Heart right ventricle (tissue), 16 donors: ENCODE measurements at regions not wholly inside any gene's neighbourhood (a gene's known extent, or its start where the extent isn't known, plus 50 kb on each side); places are given as distances from the start of the nearest gene placed in this dataset.

ENCODE experiments used
- ATAC-seq, 8 donors: fragments of 200-7000 bp; cut with Tn5 transposase; one replicate each; pipeline ENCODE4 v1.9.1; 2020; ENCODE audit warnings: mild to moderate bottlenecking in 8 of 8, moderate library complexity in 8 of 8, moderate number of reproducible peaks in 1 of 8
- DNase-seq, 2 donors: peaks; one replicate each; pipeline ENCODE4 v3.0.0-alpha.2; 2020
- H3K27ac ChIP-seq, 10 donors: fragments of 200-600 bp; sonication (generic) in 2 of 10; one replicate each; pipeline versions ENCODE4 v1.5.0 to v1.8.0; 2020 to 2022; ENCODE audit warnings: mild to moderate bottlenecking in 3 of 10
- H3K27me3 ChIP-seq, 7 donors: fragments of 200-600 bp; one replicate each; pipeline ENCODE4 v1.8.0; 2021 to 2022; ENCODE audit warnings: mild to moderate bottlenecking in 2 of 7
- H3K36me3 ChIP-seq, 9 donors: fragments of 200-600 bp; sonication (generic) in 1 of 9; one replicate each; pipeline versions ENCODE4 v1.5.0 to v1.8.0; 2020 to 2022; ENCODE audit warnings: mild to moderate bottlenecking in 2 of 9
- H3K4me1 ChIP-seq, 9 donors: fragments of 200-600 bp; sonication (generic) in 1 of 9; one replicate each; pipeline versions ENCODE4 v1.5.0 to v1.8.0; 2020 to 2022; ENCODE audit warnings: mild to moderate bottlenecking in 4 of 9
- H3K4me3 ChIP-seq, 10 donors: fragments of 200-600 bp; sonication (generic) in 2 of 10; one replicate each; pipeline versions ENCODE4 v1.5.0 to v1.8.0; 2020 to 2022; ENCODE audit warnings: mild to moderate bottlenecking in 7 of 10, moderate library complexity in 2 of 10
- H3K9me3 ChIP-seq, 11 donors: fragments of 200-600 bp in 10 of 11; sonication (generic) in 2 of 11; one replicate each; pipeline versions ENCODE4 v1.5.0 to v1.8.0; 2013 to 2022; ENCODE audit warnings: mild to moderate bottlenecking in 2 of 11, control low read depth in 1 of 11, moderate library complexity in 1 of 11
- WGBS, 2 donors: extraction: QIAGEN DNeasy Blood & Tissue Kit; methylation state at CpG; one replicate each; pipeline ENCODE4 v1.1.7; 2013; ENCODE audit warnings: inconsistent platforms in 1 of 2; 5-methylcytosine and 5-hydroxymethylcytosine counted together
- intact Hi-C, 10 donors: fragments of 100-400 bp; cut with DNase I; formaldehyde crosslinking; loops; one replicate each; pipeline versions ENCODE4 v1.11.1 to v1.14.2; 2022
- TF ChIP-seq, protein P1 (sequence below), 9 donors: fragments of 200-600 bp; sonication (generic) in 2 of 9; IDR thresholded peaks; one replicate each; pipeline versions ENCODE4 v1.5.0 to v1.8.0; 2021 to 2022; ENCODE audit warnings: antibody characterized with exemption in 9 of 9, mild to moderate bottlenecking in 5 of 9, moderate library complexity in 1 of 9
- donor health status: Arrhythmogenic right ventricular cardiomyopathy.
- donor health status: ischemic (EF 13 %, LVEDD 7.1; RV severe dilation, severe dysfunction).
- donor health status: healthy with polysubstance abuse.
- donor health status: DM: no; HTN: yes; CAD: no.
- donor health status: DM: no; HTN: no; CAD: no.
- donor health status: ischemic (EF 25% LVEDD 6.9; RV normal size, moderate dysfunction).
- donor health status: ischemic (EF 25% LVEDD 5.7; RV mildly dilated, moderate dysfunction).
- donor health status: healthy.
- donor health status: DM: yes; HTN: yes; CAD: no.
- donor health status: Ischemic cardiomyopathy.
- donor health status: ischemic (EF 35%, LVEDD 5.7; RV mildly dilated, moderate dysfunction).
- donor health status: nonischemic (EF 11% LVEDD 7.7; RV severe dilation, severe dysfunction).
- donor health status: DM: yes; HTN: yes; CAD: no.
- donor health status: PGD.
- donor health status: ischemic (EF 29% LVEDD 5.4; RV normal size, mild dysfunction).
- donor health status: nonischemic (EF 23%, LVEDD 6.1; RV moderate dilation, normal function).

DNA sequence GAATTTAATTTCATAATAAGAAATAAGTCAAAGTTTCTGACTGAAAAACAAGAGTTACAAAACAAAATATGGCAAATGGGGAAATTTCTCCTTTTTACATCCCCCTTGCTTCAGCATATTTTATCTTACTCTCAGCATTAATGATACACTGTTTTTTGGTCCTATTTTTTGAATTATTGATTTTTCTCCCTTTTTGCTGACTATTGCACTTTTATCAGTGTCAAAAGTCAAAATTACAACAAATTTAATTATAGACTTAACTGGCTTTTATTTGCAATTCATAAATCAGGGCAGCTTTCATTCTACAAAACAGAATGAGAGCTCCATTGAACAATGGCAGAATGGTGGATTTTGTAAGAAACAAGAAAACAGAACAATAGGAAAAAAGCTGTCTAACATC, 901.9 kb downstream of the FAT4 start:
- TF ChIP-seq, protein P1, sequence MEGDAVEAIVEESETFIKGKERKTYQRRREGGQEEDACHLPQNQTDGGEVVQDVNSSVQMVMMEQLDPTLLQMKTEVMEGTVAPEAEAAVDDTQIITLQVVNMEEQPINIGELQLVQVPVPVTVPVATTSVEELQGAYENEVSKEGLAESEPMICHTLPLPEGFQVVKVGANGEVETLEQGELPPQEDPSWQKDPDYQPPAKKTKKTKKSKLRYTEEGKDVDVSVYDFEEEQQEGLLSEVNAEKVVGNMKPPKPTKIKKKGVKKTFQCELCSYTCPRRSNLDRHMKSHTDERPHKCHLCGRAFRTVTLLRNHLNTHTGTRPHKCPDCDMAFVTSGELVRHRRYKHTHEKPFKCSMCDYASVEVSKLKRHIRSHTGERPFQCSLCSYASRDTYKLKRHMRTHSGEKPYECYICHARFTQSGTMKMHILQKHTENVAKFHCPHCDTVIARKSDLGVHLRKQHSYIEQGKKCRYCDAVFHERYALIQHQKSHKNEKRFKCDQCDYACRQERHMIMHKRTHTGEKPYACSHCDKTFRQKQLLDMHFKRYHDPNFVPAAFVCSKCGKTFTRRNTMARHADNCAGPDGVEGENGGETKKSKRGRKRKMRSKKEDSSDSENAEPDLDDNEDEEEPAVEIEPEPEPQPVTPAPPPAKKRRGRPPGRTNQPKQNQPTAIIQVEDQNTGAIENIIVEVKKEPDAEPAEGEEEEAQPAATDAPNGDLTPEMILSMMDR (IDR thresholded peaks at IDR 0.05) = no peak
- H3K36me3 ChIP-seq = no peaks in the 10 kb centered on the region

DNA sequence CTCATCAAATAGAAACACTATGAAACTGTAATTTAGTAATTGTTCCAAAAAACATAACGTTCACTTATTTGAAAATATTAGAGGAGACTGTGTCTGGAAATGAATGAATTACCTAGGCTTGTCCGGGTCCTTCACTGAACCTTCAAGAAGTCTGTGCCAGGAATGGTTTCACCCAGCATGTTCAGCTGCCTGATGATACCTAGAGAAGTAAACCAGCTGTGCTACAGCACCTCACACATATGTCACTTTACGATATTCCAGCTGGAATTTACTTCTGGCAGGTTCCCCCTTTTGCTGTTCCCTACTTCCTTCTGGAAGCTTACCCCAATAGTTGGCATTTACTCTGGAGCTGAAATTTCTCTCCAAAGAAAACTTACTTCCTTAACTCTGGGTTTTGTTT, 906.5 kb downstream of the FAT4 start:
- peaks cover 0 to 9% (median 0%) of the 10 kb centered on the region in 9 donors for H3K4me1 ChIP-seq
- H3K27me3 ChIP-seq = no peaks in the 10 kb centered on the region
- WGBS, 2 donors = 71 to 75% methylated on average over 3 of the region's 3 CpGs
- H3K27ac ChIP-seq = peak overlapping the region in 4 of 10 donors; percentile 13 to 40 (median 30)
- H3K9me3 ChIP-seq = peaks cover 0 to 3% (median 0%) of the 10 kb centered on the region in 11 donors
- TF ChIP-seq, protein P1 (IDR thresholded peaks at IDR 0.05) = no peak
- DNase-seq (no peak), ATAC-seq (peak in 3 of 8 donors; percentile 53 to 67 (median 55))
- H3K36me3 ChIP-seq = no peaks in the 10 kb centered on the region
- intact Hi-C loops = no loop called here
- no peak overlapping the region for H3K4me3 ChIP-seq

More for the DNA sequence above, 901.9 kb downstream of the FAT4 start:
- intact Hi-C loops = loop anchor here in 1 of 10 donors (5.0 kb wide), 1 partner anchor 904 kb away; the partner anchor contains the start of gene FAT4
- Histone ChIP-seq H3K4me3 (no peak overlapping the region), H3K27me3 (no peaks in the 10 kb centered on the region), H3K4me1 (peaks cover 0 to 10% (median 0%) of the 10 kb centered on the region in 9 donors), H3K27ac (no peak overlapping the region), H3K9me3 (peaks cover 0 to 3% (median 0%) of the 10 kb centered on the region in 11 donors)
- DNase-seq (no peak), ATAC-seq (no peak)

DNA sequence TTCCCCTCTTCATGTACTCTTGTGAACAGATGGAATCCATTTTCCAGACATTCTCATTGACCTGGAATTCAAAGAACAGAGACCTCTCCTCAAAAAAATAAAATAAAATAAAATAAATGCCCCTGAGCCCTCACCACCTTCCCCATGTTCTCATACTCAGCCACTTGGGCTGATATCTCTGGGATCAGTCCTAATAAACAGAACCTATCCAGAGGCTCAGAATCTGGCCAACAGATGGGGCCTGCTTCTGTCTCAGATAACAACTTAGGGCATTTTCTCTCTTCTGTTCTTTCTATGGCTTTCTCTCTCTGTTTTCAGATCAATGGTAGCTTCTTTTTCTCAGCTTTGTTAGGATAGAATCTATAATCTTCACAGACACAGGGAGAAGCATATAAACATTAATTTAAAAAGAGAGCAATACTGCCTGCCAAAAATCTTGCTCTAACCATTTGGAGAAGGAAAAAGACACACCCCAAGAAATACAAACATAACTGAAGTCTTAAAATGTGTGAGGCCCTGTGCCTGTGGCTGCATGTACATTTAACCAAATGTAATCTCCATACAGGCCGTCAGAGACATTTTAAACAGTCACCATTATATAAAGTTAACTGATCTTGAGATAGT, 907.1 kb downstream of the FAT4 start:
- DNase-seq = no peak
- H3K27me3 ChIP-seq = no peaks in the 10 kb centered on the region

DNA sequence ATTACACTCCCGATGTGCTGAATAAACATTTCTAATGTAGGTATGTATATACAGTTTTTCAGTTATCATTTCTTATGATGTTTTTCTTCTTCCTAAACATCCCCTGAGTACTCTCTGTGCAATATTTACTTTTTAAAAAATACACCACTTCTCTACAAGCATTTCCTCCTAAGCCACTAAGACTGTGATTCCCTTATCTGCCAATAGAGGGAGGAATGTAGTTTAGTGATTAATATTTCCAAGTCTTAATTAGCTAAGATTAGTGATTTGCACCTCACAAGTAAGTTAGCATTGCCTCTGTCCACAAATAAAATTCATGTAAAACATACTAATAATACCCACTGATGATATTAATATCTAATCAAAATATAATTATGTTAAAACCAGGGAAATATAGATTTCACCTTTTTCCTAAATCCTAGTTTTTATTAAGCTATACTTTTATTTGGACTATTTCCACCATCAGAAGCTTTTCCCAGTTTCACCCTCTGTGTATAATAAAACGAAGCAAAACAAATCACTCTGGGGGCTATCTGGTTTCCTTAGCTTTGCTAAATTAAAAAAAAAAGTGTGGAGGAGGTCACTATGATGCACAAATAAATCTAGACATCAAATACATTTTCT, 909.1 kb downstream of the FAT4 start:
- Histone ChIP-seq H3K9me3 (peaks cover 0 to 3% (median 0%) of the 10 kb centered on the region in 11 donors), H3K27ac (no peak overlapping the region), H3K4me3 (no peak overlapping the region), H3K4me1 (peaks cover 0 to 6% (median 0%) of the 10 kb centered on the region in 9 donors), H3K36me3 (no peaks in the 10 kb centered on the region), H3K27me3 (no peaks in the 10 kb centered on the region)
- WGBS, 2 donors = 71 to 78% methylated on average over 2 of the region's 2 CpGs
- TF ChIP-seq, protein P1 (IDR thresholded peaks at IDR 0.05) = peak; percentile 31 to 67 (median 58)
- ATAC-seq = no peak
- intact Hi-C loops = no loop called here
- no peak for DNase-seq

More for the DNA sequence above, 907.1 kb downstream of the FAT4 start:
- no peaks in the 10 kb centered on the region for H3K36me3 ChIP-seq
- intact Hi-C loops = no loop called here
- H3K9me3 ChIP-seq = peaks cover 0 to 3% (median 0%) of the 10 kb centered on the region in 11 donors
- ATAC-seq = no peak
- TF ChIP-seq, protein P1 (IDR thresholded peaks at IDR 0.05) = no peak
- H3K4me3 ChIP-seq = no peak overlapping the region
- peaks cover 0 to 6% (median 0%) of the 10 kb centered on the region in 9 donors for H3K4me1 ChIP-seq
- peak overlapping the region in 4 of 10 donors; percentile 13 to 40 (median 30) for H3K27ac ChIP-seq
- WGBS, 2 donors = 68 to 77% methylated on average over 1 of the region's 1 CpG
